Osteocyte (in vitro differentiated cells): ENCODE measurements at regions not wholly inside any gene's neighbourhood (a gene's known extent, or its start where the extent isn't known, plus 50 kb on each side); places are given as distances from the start of the nearest gene placed in this dataset.
"Not testable (repeated sequence)": the region's sequence is repeated elsewhere in the genome, so short reads cannot be mapped to it uniquely, and the experiment has no call there.

ENCODE experiments used
- DNase-seq: peaks from one replicate; pipeline ENCODE4 v3.0.0; 2021; ENCODE audit warnings: mixed read lengths; ENCODE audit not compliant: unreplicated experiment; ENCODE audit errors: extremely low spot score
- H3K27ac Mint-ChIP-seq: one replicate; pipeline ENCODE4 v1.8.0; 2021; ENCODE audit warnings: mild to moderate bottlenecking, mixed read lengths; ENCODE audit not compliant: unreplicated experiment
- H3K27me3 Mint-ChIP-seq: one replicate; pipeline ENCODE4 v1.8.0; 2021; ENCODE audit warnings: mixed read lengths; ENCODE audit not compliant: unreplicated experiment
- H3K36me3 Mint-ChIP-seq: one replicate; pipeline ENCODE4 v1.8.0; 2021; ENCODE audit warnings: mixed read lengths; ENCODE audit not compliant: unreplicated experiment
- H3K4me1 Mint-ChIP-seq: one replicate; pipeline ENCODE4 v1.8.0; 2021; ENCODE audit warnings: mixed read lengths; ENCODE audit not compliant: unreplicated experiment
- H3K4me3 Mint-ChIP-seq: one replicate; pipeline ENCODE4 v1.8.0; 2021; ENCODE audit warnings: mild to moderate bottlenecking, moderate library complexity, mixed read lengths; ENCODE audit not compliant: unreplicated experiment
- H3K9me3 Mint-ChIP-seq: one replicate; pipeline ENCODE4 v1.8.0; 2021; ENCODE audit warnings: mixed read lengths; ENCODE audit not compliant: unreplicated experiment
- TF ChIP-seq, protein P1 (sequence below): fragments of 200-600 bp; sonication (generic); IDR thresholded peaks from 2 replicates; pipeline ENCODE4 v1.5.0; 2021; ENCODE audit warnings: antibody characterized with exemption, mild to moderate bottlenecking, moderate library complexity

DNA sequence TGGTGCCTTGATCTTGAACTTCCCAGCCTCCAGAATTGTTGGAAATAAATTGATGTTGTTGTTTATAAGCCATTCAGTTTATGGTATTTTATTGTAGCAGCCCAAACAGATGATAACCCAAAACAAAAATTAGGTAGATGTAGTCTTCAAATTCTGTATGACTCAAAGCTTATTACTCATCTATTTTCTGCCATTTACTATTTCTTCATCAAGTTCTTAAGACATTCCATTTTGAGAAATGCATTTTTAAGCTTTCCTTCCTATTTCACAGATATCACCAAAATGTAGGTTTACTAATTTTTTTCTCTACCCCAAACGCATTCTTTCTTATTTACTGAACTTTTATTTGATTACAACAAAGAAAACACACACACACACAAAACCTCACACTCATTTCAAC lies 148.2 kb downstream of the RND3 start:
- Mint-ChIP-seq H3K36me3 (no peaks in the 10 kb centered on the region), H3K27ac (no peak overlapping the region), H3K27me3 (no peaks in the 10 kb centered on the region), H3K9me3 (no peaks in the 10 kb centered on the region), H3K4me1 (no peaks in the 10 kb centered on the region), H3K4me3 (no peak overlapping the region)
- no peak for DNase-seq
- TF ChIP-seq, protein P1, sequence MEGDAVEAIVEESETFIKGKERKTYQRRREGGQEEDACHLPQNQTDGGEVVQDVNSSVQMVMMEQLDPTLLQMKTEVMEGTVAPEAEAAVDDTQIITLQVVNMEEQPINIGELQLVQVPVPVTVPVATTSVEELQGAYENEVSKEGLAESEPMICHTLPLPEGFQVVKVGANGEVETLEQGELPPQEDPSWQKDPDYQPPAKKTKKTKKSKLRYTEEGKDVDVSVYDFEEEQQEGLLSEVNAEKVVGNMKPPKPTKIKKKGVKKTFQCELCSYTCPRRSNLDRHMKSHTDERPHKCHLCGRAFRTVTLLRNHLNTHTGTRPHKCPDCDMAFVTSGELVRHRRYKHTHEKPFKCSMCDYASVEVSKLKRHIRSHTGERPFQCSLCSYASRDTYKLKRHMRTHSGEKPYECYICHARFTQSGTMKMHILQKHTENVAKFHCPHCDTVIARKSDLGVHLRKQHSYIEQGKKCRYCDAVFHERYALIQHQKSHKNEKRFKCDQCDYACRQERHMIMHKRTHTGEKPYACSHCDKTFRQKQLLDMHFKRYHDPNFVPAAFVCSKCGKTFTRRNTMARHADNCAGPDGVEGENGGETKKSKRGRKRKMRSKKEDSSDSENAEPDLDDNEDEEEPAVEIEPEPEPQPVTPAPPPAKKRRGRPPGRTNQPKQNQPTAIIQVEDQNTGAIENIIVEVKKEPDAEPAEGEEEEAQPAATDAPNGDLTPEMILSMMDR, result no peak

DNA sequence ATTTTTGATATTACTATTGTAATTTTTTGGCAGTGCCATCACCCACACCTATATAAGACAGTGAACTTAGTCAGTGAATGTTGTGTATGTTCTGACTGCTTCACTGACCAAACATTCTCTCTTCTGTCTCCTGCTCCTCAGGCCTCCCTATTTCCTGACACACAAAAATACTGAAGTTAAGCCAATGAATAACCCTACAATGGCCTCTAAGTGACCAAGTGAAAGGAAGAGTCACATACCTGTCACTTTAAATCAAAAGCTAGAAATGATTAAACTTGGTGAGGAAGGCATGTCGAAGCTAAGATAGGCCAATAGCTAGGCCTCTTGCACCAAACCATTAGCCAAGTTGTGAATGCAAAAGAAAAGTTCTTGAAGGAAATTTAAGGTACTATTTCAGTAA lies 151.9 kb downstream of the RND3 start:
- TF ChIP-seq, protein P1, result no peak
- DNase-seq, result no peak
- Mint-ChIP-seq H3K27me3 (no peaks in the 10 kb centered on the region), H3K4me1 (no peaks in the 10 kb centered on the region), H3K36me3 (no peaks in the 10 kb centered on the region), H3K27ac (no peak overlapping the region), H3K4me3 (no peak overlapping the region), H3K9me3 (no peaks in the 10 kb centered on the region)

DNA sequence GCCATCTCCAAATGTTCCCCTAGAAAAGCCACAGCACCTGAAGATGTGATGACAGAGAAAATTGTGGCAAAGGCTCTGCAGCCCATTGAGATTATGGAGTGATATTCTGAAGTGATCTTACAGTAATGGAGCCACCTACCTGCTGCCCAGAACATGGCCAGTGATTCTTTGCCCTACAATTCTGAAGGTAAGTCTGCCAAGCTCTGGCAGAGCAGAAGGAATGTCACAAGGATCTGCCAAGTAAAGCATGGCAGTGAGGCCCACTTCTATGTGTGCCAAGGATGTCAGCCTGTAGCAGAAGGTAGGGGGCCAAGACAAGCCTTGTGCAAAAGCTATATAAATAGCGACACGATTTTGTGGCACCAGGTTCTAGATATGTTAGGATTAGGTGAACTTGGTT lies 155.1 kb downstream of the RND3 start:
- Mint-ChIP-seq H3K27ac (no peak overlapping the region), H3K4me3 (no peak overlapping the region), H3K27me3 (no peaks in the 10 kb centered on the region), H3K9me3 (no peaks in the 10 kb centered on the region), H3K36me3 (no peaks in the 10 kb centered on the region), H3K4me1 (no peaks in the 10 kb centered on the region)
- DNase-seq, result no peak
- TF ChIP-seq, protein P1, result no peak

DNA sequence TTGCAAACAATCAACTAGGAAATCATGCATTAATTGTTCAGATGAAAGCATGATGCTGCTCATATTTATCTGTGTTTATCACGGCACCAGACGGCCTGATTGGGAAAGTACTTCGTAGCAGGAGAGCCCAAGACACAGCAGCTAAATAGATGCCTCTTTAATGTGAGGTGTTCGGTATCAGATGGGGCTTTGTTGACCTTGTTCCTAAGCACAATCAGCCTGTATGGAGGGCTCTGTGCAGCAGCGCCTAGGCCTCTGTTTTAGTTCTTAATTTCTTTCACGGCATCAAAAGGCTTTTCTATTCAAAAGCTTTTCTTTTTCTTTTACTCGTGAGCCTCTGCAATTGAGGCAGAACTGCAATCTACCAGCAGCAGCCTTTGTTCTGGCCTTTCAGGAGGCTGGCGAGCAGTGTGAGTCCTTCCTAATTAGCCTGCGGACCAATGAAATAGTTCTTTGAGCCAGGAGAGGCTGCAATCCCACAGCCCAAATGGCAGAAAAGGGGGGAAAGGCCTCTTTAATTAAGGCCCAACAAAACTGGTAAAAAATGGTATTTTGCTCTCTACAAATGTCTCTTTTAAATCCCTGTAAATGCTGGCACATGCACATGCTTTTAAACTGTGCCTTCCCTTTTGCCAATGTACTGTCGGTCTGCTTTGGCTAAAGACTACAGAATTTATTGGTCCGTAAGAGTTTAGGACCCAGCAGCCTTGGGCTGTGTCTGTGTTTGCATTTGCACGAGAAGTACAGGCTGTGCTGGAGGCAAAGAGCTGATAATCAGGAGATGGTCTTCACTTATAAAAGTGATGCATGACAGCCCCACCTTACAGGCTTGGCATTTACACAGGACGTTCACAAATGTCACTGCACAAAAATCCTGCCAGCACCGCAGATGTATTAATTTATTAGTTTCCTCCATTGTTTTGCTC lies 159.6 kb downstream of the RND3 start:
- no peak overlapping the region for H3K27ac Mint-ChIP-seq
- H3K9me3 Mint-ChIP-seq, result peaks cover 3% of the 10 kb centered on the region
- no peaks in the 10 kb centered on the region for H3K36me3 Mint-ChIP-seq
- no peak overlapping the region for H3K4me3 Mint-ChIP-seq
- DNase-seq, result no peak
- TF ChIP-seq, protein P1, result no peak
- peaks cover 2% of the 10 kb centered on the region for H3K4me1 Mint-ChIP-seq
- no peaks in the 10 kb centered on the region for H3K27me3 Mint-ChIP-seq

DNA sequence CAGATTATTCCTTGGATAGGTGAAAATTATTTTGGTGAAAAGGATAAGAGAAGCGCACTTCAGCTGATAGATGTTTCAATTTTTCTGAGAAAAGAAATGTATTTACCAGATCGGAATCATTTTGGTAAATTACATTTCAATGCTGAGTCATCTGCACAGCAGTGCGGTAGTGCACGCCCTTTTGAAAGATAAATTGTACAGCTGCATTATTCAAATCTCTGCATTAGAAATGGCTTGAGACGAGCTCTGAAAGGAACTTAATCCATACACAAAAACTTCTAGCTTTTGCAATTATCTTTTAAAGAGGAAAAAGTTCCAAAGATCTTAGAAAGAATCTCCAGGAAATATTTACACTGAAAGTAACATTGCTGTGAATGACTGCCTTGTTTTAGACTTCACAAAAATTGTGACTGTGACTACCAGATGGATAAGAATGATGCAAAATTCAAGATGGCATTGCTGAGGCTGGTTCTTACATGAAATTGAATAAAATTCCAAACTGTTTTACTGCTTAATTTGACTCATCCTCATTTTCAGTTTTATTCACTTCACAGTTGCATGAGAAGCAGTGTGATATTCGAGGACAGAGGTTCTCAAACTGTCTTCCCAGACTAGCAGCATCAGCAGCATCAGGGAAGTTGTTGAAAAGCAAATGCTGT lies 161.7 kb downstream of the RND3 start:
- Mint-ChIP-seq H3K27ac (no peak overlapping the region), H3K27me3 (no peaks in the 10 kb centered on the region), H3K9me3 (peaks cover 3% of the 10 kb centered on the region), H3K4me3 (no peak overlapping the region), H3K4me1 (peaks cover 2% of the 10 kb centered on the region), H3K36me3 (no peaks in the 10 kb centered on the region)
- no peak for DNase-seq
- TF ChIP-seq, protein P1, result no peak

DNA sequence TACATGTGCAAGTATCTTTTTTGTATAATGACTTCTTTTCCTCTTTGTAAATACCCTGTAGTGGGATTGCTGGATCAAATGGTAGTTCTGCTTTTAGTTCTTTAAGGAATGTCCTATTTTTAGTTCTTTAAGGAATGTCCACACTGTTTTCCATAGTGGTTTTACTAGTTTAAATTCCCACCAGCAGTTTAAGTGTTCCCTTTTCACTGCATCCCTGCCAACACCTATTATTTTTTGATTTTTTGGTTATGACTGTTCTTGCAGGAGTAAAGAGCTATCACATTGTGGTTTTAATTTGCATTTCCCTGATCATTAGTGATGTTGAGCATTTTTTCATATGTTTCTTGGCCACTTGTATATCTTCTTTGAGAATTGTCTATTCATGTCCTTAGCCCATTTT lies 164.4 kb downstream of the RND3 start:
- H3K27me3 Mint-ChIP-seq, H3K9me3 Mint-ChIP-seq, H3K4me1 Mint-ChIP-seq, H3K36me3 Mint-ChIP-seq, H3K4me3 Mint-ChIP-seq, DNase-seq, H3K27ac Mint-ChIP-seq: not testable (repeated sequence)
